Right lobe of liver (tissue), 6 donors: ENCODE measurements at regions not wholly inside any gene's neighbourhood (a gene's known extent, or its start where the extent isn't known, plus 50 kb on each side); places are given as distances from the start of the nearest gene placed in this dataset.

Source experiments
- ATAC-seq, 4 donors: fragments of 200-7000 bp; cut with Tn5 transposase; one replicate each; pipeline ENCODE4 v1.9.1; 2020; ENCODE audit warnings: mild to moderate bottlenecking in 4 of 4, moderate library complexity in 4 of 4
- DNase-seq, 3 donors: peaks; one replicate each; pipeline ENCODE4 v3.0.0-alpha.2; 2020
- H3K27ac ChIP-seq, 3 donors: fragments of 200-600 bp; one replicate each; pipeline ENCODE4 v1.8.0; 2022
- H3K27me3 ChIP-seq, 2 donors: fragments of 200-600 bp; one replicate each; pipeline ENCODE4 v1.8.0; 2022
- H3K36me3 ChIP-seq, 4 donors: fragments of 200-600 bp; sonication (generic) in 1 of 4; one replicate each; pipeline versions ENCODE4 v1.5.1 to v1.8.0; 2017 to 2022; ENCODE audit warnings: control low read depth in 1 of 4
- H3K4me1 ChIP-seq, 4 donors: fragments of 200-600 bp; sonication (generic) in 1 of 4; one replicate each; pipeline versions ENCODE4 v1.5.1 to v1.8.0; 2017 to 2022; ENCODE audit warnings: control low read depth in 1 of 4
- H3K4me3 ChIP-seq, 3 donors: fragments of 200-600 bp; one replicate each; pipeline ENCODE4 v1.8.0; 2022
- H3K9me3 ChIP-seq, 4 donors: fragments of 200-600 bp; sonication (generic) in 1 of 4; one replicate each; pipeline versions ENCODE4 v1.5.1 to v1.8.0; 2017 to 2022; ENCODE audit warnings: control low read depth in 1 of 4
- CTCF ChIP-seq, 4 donors: fragments of 200-600 bp in 3 of 4; fragments of 450-650 bp in 1 of 4; IDR thresholded peaks; one replicate each; pipeline versions ENCODE4 v1.5.1 to v1.8.0; 2016 to 2022; ENCODE audit warnings: antibody characterized with exemption in 4 of 4, mild to moderate bottlenecking in 2 of 4
- POLR2A ChIP-seq: fragments of 450-650 bp; IDR thresholded peaks from one replicate; pipeline ENCODE4 v1.6.1; 2017; ENCODE audit warnings: antibody characterized with exemption, mild to moderate bottlenecking
- WGBS: methylation state at CpG from one replicate; pipeline ENCODE4 v1.1.6; 2018; ENCODE audit warnings: low coverage, low lambda C conversion rate; ENCODE audit not compliant: insufficient coverage; ENCODE audit errors: missing lambda C conversion rate; 5-methylcytosine and 5-hydroxymethylcytosine counted together
- intact Hi-C, 2 donors: fragments of 100-400 bp; cut with DNase I; formaldehyde crosslinking; loops; one replicate each; pipeline versions ENCODE4 v1.11.2 to v1.14.1; 2022
- donor health status: DM: no; HTN: yes; CAD: no.
- donor health status: DM: no; HTN: no; CAD: no.
- donor health status: DM: no; HTN: no; CAD: no.
- donor health status: DM: no; HTN: yes; CAD: no.
- donor health status: DM: no; HTN: yes; CAD: no.

- no peak for TF ChIP-seq CTCF (IDR thresholded peaks at IDR 0.05)
- TF ChIP-seq POLR2A = no peak
- no peaks in the 10 kb centered on the region for H3K27me3 ChIP-seq
- no peak overlapping the region for H3K27ac ChIP-seq
- no peaks in the 10 kb centered on the region for H3K36me3 ChIP-seq
- WGBS = 41% methylated on average over 4 of the region's 4 CpGs
- no peaks in the 10 kb centered on the region for H3K9me3 ChIP-seq
- intact Hi-C loops = no loop called here
- DNase-seq (no peak), ATAC-seq (no peak)
- no peak overlapping the region for H3K4me3 ChIP-seq
- no peaks in the 10 kb centered on the region for H3K4me1 ChIP-seq
These were observed 190.3 kb downstream of the SATB1 start for GRCh38 chr3:18234717-18235335.

GRCh38 chr3:18233987-18234716 lies 191.0 kb downstream of the SATB1 start:
- Histone ChIP-seq H3K9me3 (no peaks in the 10 kb centered on the region), H3K27ac (no peak overlapping the region), H3K36me3 (no peaks in the 10 kb centered on the region), H3K27me3 (no peaks in the 10 kb centered on the region), H3K4me3 (no peak overlapping the region), H3K4me1 (no peaks in the 10 kb centered on the region)
- intact Hi-C loops = no loop called here
- TF ChIP-seq CTCF (IDR thresholded peaks at IDR 0.05) (no peak), POLR2A (no peak)
- ATAC-seq (no peak), DNase-seq (no peak)
- WGBS = 27% methylated on average over 8 of the region's 10 CpGs

- ATAC-seq (no peak), DNase-seq (no peak)
- H3K27me3 ChIP-seq = no peaks in the 10 kb centered on the region
- no peaks in the 10 kb centered on the region for H3K36me3 ChIP-seq
- H3K27ac ChIP-seq = no peak overlapping the region
- WGBS = 20% methylated on average over 3 of the region's 3 CpGs
- H3K4me1 ChIP-seq = no peaks in the 10 kb centered on the region
- no peak overlapping the region for H3K4me3 ChIP-seq
- intact Hi-C loops = no loop called here
- TF ChIP-seq CTCF (IDR thresholded peaks at IDR 0.05) (no peak), POLR2A (no peak)
- H3K9me3 ChIP-seq = no peaks in the 10 kb centered on the region
These were observed 192.8 kb downstream of the SATB1 start for GRCh38 chr3:18232317-18232716.

- DNase-seq (no peak), ATAC-seq (no peak)
- WGBS = 21% methylated on average over 1 of the region's 1 CpG
- TF ChIP-seq CTCF (IDR thresholded peaks at IDR 0.05) (no peak), POLR2A (no peak)
- Histone ChIP-seq H3K4me1 (no peaks in the 10 kb centered on the region), H3K36me3 (no peaks in the 10 kb centered on the region), H3K27me3 (no peaks in the 10 kb centered on the region), H3K4me3 (no peak overlapping the region), H3K9me3 (no peaks in the 10 kb centered on the region), H3K27ac (no peak overlapping the region)
- intact Hi-C loops = no loop called here
These were observed 197.1 kb downstream of the SATB1 start for GRCh38 chr3:18228060-18228459.
